BE2C (cell line): ENCODE measurements at regions not wholly inside any gene's neighbourhood (a gene's known extent, or its start where the extent isn't known, plus 50 kb on each side); places are given as distances from the start of the nearest gene placed in this dataset.

ENCODE experiments used
- DNase-seq: peaks from one replicate; pipeline ENCODE4 v3.0.0-alpha.2; 2020
- H3K27me3 ChIP-seq: fragments of 250-450 bp; sonication (Bioruptor Pico); 2 replicates; pipeline ENCODE4 v1.5.1; 2020; ENCODE audit warnings: mild to moderate bottlenecking
- H3K36me3 ChIP-seq: fragments of 250-450 bp; sonication (Bioruptor Pico); 2 replicates; pipeline ENCODE4 v1.5.1; 2020; ENCODE audit warnings: mild to moderate bottlenecking
- H3K4me1 ChIP-seq: fragments of 250-450 bp; sonication (Bioruptor Pico); 2 replicates; pipeline ENCODE4 v1.5.1; 2020
- H3K4me3 ChIP-seq: 2 replicates; pipeline ENCODE4 v1.5.1; 2011; ENCODE audit warnings: low read depth, low read length
- H3K9me3 ChIP-seq: fragments of 250-450 bp; sonication (Bioruptor Pico); 2 replicates; pipeline ENCODE4 v1.5.1; 2020
- TF ChIP-seq, protein P1 (sequence below): IDR thresholded peaks from 2 replicates; pipeline ENCODE4 v1.5.1; 2012; ENCODE audit warnings: mild to moderate bottlenecking, low read depth, low read length

DNA sequence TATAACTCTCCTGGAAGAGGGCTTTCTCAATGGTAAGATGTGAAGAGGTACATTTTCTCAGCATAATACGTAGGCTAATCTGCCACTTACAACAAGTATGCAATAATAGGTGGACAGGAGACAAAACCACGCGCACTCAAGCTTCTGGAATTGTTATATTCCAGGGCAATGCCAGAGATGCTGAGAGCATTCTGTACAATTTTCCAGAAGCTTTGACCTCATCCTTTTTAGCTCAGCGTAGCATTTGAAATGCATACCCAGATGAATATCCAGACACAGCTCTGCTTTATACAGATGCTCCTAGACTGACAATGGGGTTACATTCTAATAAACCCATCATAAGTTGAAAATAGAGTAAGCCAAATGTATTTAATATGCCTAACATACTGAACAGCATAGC, 1492.4 kb upstream of the FLRT2 start:
- H3K27me3 ChIP-seq = no peaks in the 10 kb centered on the region
- H3K36me3 ChIP-seq = no peaks in the 10 kb centered on the region
- H3K9me3 ChIP-seq = no peaks in the 10 kb centered on the region
- no peaks in the 10 kb centered on the region for H3K4me1 ChIP-seq
- TF ChIP-seq, protein P1, sequence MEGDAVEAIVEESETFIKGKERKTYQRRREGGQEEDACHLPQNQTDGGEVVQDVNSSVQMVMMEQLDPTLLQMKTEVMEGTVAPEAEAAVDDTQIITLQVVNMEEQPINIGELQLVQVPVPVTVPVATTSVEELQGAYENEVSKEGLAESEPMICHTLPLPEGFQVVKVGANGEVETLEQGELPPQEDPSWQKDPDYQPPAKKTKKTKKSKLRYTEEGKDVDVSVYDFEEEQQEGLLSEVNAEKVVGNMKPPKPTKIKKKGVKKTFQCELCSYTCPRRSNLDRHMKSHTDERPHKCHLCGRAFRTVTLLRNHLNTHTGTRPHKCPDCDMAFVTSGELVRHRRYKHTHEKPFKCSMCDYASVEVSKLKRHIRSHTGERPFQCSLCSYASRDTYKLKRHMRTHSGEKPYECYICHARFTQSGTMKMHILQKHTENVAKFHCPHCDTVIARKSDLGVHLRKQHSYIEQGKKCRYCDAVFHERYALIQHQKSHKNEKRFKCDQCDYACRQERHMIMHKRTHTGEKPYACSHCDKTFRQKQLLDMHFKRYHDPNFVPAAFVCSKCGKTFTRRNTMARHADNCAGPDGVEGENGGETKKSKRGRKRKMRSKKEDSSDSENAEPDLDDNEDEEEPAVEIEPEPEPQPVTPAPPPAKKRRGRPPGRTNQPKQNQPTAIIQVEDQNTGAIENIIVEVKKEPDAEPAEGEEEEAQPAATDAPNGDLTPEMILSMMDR = no peak
- H3K4me3 ChIP-seq = no peak overlapping the region
- DNase-seq = no peak

DNA sequence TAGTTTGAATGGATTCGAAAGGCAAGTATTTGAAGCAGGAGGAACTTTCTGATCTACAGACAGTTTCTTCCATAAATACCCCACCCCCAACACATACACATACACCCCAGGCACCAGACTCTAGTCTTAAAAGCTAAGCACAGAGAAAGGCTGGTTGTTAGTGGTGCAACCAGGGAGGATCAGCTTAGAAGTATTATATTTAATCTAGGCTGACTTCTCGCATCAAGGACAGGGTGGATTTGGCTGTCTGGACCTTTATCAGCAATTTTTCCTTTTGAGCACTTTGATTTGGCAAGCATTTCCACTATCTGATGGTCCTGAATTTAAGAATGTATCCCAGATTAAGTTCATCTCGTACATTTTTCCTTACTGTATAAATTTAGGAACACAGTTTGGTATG, 1489.8 kb upstream of the FLRT2 start:
- H3K4me1 ChIP-seq = no peaks in the 10 kb centered on the region
- H3K9me3 ChIP-seq = no peaks in the 10 kb centered on the region
- TF ChIP-seq, protein P1 = no peak
- no peak for DNase-seq
- no peaks in the 10 kb centered on the region for H3K36me3 ChIP-seq
- no peaks in the 10 kb centered on the region for H3K27me3 ChIP-seq
- no peak overlapping the region for H3K4me3 ChIP-seq

DNA sequence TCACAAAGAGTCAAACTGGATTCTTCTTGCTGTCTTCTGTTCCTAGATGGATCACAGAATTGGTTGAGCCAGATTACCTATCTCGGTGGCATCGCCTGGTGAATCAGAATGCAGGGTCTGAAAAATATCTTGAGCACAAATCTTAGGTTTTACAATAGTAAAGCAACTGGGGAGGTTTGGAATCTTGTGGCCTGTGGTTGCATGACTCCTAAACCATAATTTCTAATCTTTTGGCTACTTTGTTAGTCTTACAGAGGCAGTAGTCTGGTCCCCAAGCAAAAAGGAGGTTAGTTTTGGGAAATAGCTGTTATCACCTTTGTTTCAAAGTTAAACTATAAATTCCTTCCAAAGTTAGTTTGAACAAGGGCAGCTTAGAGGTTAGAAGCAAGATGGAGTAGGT, 1488.5 kb upstream of the FLRT2 start:
- no peaks in the 10 kb centered on the region for H3K36me3 ChIP-seq
- H3K27me3 ChIP-seq = no peaks in the 10 kb centered on the region
- no peak overlapping the region for H3K4me3 ChIP-seq
- H3K4me1 ChIP-seq = no peaks in the 10 kb centered on the region
- no peak for DNase-seq
- no peaks in the 10 kb centered on the region for H3K9me3 ChIP-seq
- TF ChIP-seq, protein P1 = no peak

DNA sequence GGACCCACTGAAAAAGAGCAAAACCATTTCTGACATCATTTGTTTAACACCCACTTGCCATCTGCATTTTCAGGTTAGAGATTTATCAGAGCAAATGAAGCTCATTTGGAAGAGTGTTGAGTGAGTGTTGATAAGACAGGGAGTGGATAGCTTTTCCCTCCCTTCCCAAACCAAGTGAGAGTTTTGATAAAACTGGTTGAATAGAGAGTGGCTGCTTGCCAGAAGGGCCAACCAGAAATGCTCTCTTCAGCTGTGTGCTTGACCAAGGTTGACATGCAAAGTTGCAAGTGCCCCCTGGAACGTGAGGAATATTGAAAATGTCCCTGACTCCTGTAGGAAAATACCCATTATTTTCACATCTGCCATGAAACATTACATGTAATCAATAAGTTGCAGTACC, 1487.0 kb upstream of the FLRT2 start:
- H3K9me3 ChIP-seq = no peaks in the 10 kb centered on the region
- DNase-seq = no peak
- H3K4me1 ChIP-seq = no peaks in the 10 kb centered on the region
- H3K4me3 ChIP-seq = no peak overlapping the region
- TF ChIP-seq, protein P1 = no peak
- no peaks in the 10 kb centered on the region for H3K27me3 ChIP-seq
- H3K36me3 ChIP-seq = no peaks in the 10 kb centered on the region

DNA sequence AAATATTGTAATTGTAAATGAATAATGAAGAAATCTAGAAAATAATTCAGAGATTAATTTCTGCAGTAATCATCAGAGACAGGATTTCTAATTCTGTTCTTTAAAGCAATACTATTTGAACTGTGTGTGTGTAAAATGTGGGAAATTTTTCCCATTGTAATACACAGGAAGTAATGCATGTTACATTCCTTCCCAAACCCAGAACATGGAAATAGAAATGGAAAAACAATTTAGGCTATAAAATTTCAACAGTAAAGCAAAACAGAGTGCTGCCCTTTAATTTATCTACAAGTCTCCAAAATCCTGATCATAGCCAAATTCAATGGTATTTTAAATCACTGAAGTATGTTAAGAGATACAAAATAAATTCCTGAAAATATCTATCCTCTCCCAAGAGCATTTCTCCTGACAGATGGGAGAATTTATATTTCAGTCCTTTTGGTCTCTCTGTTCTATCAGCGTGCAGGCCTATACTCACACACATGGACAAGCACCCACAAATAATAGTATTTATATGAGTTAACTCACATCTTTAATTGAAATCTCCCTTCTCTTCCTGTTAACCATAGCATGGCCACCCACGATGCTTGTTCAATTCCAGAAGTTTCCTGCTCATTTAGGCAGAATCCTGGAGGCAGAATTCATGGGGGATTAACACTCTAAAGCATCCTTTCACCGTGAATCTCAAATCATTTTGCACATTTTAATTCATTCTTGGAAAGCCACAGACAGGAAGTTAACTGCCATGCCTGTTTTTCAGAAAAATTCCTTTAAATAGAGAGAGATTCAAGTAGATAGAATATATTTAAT, 1465.4 kb upstream of the FLRT2 start:
- Histone ChIP-seq H3K4me3 (no peak overlapping the region), H3K27me3 (no peaks in the 10 kb centered on the region), H3K36me3 (no peaks in the 10 kb centered on the region), H3K9me3 (no peaks in the 10 kb centered on the region), H3K4me1 (no peaks in the 10 kb centered on the region)
- TF ChIP-seq, protein P1 = no peak
- DNase-seq = no peak

DNA sequence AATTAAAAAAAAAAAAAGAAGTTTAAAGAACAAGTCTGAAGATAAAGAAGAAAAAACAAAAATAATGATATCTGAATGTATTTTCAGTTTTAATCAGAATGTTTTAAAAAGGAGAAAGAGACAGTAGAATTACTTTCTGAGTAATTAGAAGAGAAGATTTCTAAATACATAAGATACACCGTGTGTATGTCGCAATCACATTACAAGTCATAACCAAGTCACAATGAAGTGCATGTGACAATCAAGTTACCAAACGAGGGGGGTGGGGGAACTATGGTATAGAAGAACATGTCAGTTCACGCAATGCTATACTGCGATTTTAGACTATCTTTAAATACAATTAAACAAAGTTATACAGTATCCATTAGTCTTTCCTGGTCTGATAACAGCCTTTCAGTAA, 1464.1 kb upstream of the FLRT2 start:
- no peaks in the 10 kb centered on the region for H3K9me3 ChIP-seq
- H3K4me3 ChIP-seq = no peak overlapping the region
- TF ChIP-seq, protein P1 = no peak
- no peaks in the 10 kb centered on the region for H3K27me3 ChIP-seq
- no peaks in the 10 kb centered on the region for H3K36me3 ChIP-seq
- no peak for DNase-seq
- H3K4me1 ChIP-seq = no peaks in the 10 kb centered on the region
